Esophagus squamous epithelium (tissue), 5 donors: ENCODE measurements at regions not wholly inside any gene's neighbourhood (a gene's known extent, or its start where the extent isn't known, plus 50 kb on each side); places are given as distances from the start of the nearest gene placed in this dataset.
A peak's percentile ranks its signal among the peaks of the same experiment; 100 is the strongest.

Source experiments
- DNase-seq: peaks from one replicate; lab custom pipeline; 2025; lab: John Stamatoyannopoulos, UW
- H3K27ac ChIP-seq, 4 donors: fragments of 200-600 bp; sonication (generic); one replicate each; pipeline ENCODE4 v1.5.1; 2016 to 2019; ENCODE audit warnings: mild to moderate bottlenecking in 1 of 4
- H3K27me3 ChIP-seq, 4 donors: fragments of 200-600 bp; sonication (generic); 1 replicate in 3 of 4; 2 replicates in 1 of 4; pipeline versions ENCODE4 v1.5.1 to v1.6.0; 2017 to 2021; ENCODE audit warnings: antibody characterized with exemption in 1 of 4
- H3K36me3 ChIP-seq, 3 donors: fragments of 200-600 bp; sonication (generic); one replicate each; pipeline ENCODE4 v1.5.1; 2016 to 2019
- H3K4me1 ChIP-seq, 3 donors: fragments of 200-600 bp; sonication (generic); one replicate each; pipeline ENCODE4 v1.5.1; 2017 to 2019
- H3K4me3 ChIP-seq, 4 donors: fragments of 200-600 bp; sonication (generic); 1 replicate in 3 of 4; 2 replicates in 1 of 4; pipeline ENCODE4 v1.5.1; 2016 to 2019; ENCODE audit warnings: mild to moderate bottlenecking in 2 of 4, moderate library complexity in 1 of 4
- H3K9me3 ChIP-seq, 3 donors: fragments of 200-600 bp; sonication (generic); one replicate each; pipeline ENCODE4 v1.5.1; 2016 to 2019
- CTCF ChIP-seq, 6 experiments: fragments of 450-650 bp in 4 of 6; fragments of 200-600 bp in 2 of 6; sonication (generic) in 2 of 6; IDR thresholded peaks; one replicate each; pipeline ENCODE4 v1.5.1; 2016 to 2019; ENCODE audit warnings: antibody characterized with exemption in 6 of 6, mild to moderate bottlenecking in 4 of 6, moderate library complexity in 4 of 6
- POLR2A ChIP-seq, 4 donors: fragments of 450-650 bp; IDR thresholded peaks; one replicate each; pipeline ENCODE4 v1.6.1; 2017; ENCODE audit warnings: antibody characterized with exemption in 4 of 4, mild to moderate bottlenecking in 4 of 4, moderate library complexity in 3 of 4
- WGBS, 2 donors: methylation state at CpG; one replicate each; pipeline ENCODE4 v1.1.5; 2018; 5-methylcytosine and 5-hydroxymethylcytosine counted together
- intact Hi-C: fragments of 100-400 bp; cut with DNase I; formaldehyde crosslinking; loops from one replicate; pipeline ENCODE4 v1.15.0; 2022
- donor health status: DM: yes; HTN: yes; CAD: no.

GRCh38 chr18:60826346-60826745, 453.8 kb upstream of the MC4R start:
- intact Hi-C loops = no loop called here
- DNase-seq = no peak
- H3K4me1 ChIP-seq = no peaks in the 10 kb centered on the region
- TF ChIP-seq POLR2A (IDR thresholded peaks at IDR 0.05) (no peak), CTCF (IDR thresholded peaks at IDR 0.05) (no peak)
- H3K9me3 ChIP-seq = no peaks in the 10 kb centered on the region
- H3K27ac ChIP-seq = no peak overlapping the region
- no peaks in the 10 kb centered on the region for H3K36me3 ChIP-seq
- no peaks in the 10 kb centered on the region for H3K27me3 ChIP-seq
- WGBS, 2 donors = 27 to 42% methylated on average over 2 of the region's 2 CpGs
- H3K4me3 ChIP-seq = no peak overlapping the region

- Histone ChIP-seq H3K27me3 (no peaks in the 10 kb centered on the region), H3K27ac (no peak overlapping the region), H3K4me1 (no peaks in the 10 kb centered on the region), H3K4me3 (no peak overlapping the region), H3K9me3 (no peaks in the 10 kb centered on the region), H3K36me3 (no peaks in the 10 kb centered on the region)
- TF ChIP-seq CTCF (IDR thresholded peaks at IDR 0.05) = no peak
- TF ChIP-seq POLR2A (IDR thresholded peaks at IDR 0.05) = no peak
- no peak for DNase-seq
- 67 to 83% methylated on average over 1 of the region's 1 CpG for WGBS, 2 donors
- intact Hi-C loops = no loop called here
These were observed 459.4 kb upstream of the MC4R start for GRCh38 chr18:60831971-60832370.

GRCh38 chr18:60838677-60839076, 466.1 kb upstream of the MC4R start:
- no peak overlapping the region for H3K27ac ChIP-seq
- intact Hi-C loops = no loop called here
- no peak for DNase-seq

GRCh38 chr18:60846396-60846795, 473.8 kb upstream of the MC4R start:
- WGBS, 2 donors = 82 to 86% methylated on average over 6 of the region's 6 CpGs
- TF ChIP-seq CTCF (IDR thresholded peaks at IDR 0.05) (no peak), POLR2A (IDR thresholded peaks at IDR 0.05) (no peak)
- Histone ChIP-seq H3K27me3 (no peaks in the 10 kb centered on the region), H3K27ac (no peak overlapping the region), H3K9me3 (no peaks in the 10 kb centered on the region), H3K36me3 (no peaks in the 10 kb centered on the region), H3K4me1 (no peaks in the 10 kb centered on the region), H3K4me3 (no peak overlapping the region)
- DNase-seq = no peak
- intact Hi-C loops = no loop called here

More at GRCh38 chr18:60838677-60839076, 466.1 kb upstream of the MC4R start:
- no peaks in the 10 kb centered on the region for H3K9me3 ChIP-seq
- no peak overlapping the region for H3K4me3 ChIP-seq
- no peaks in the 10 kb centered on the region for H3K27me3 ChIP-seq
- H3K4me1 ChIP-seq = no peaks in the 10 kb centered on the region
- TF ChIP-seq POLR2A (IDR thresholded peaks at IDR 0.05) (no peak), CTCF (IDR thresholded peaks at IDR 0.05) (no peak)
- no peaks in the 10 kb centered on the region for H3K36me3 ChIP-seq

- DNase-seq = no peak
- WGBS, 2 donors = 53 to 56% methylated on average over 3 of the region's 3 CpGs
- H3K27ac ChIP-seq = no peak overlapping the region
- no peak for TF ChIP-seq CTCF (IDR thresholded peaks at IDR 0.05)
- no peak for TF ChIP-seq POLR2A (IDR thresholded peaks at IDR 0.05)
- no peaks in the 10 kb centered on the region for H3K9me3 ChIP-seq
- no peaks in the 10 kb centered on the region for H3K27me3 ChIP-seq
- H3K36me3 ChIP-seq = no peaks in the 10 kb centered on the region
- no peaks in the 10 kb centered on the region for H3K4me1 ChIP-seq
- H3K4me3 ChIP-seq = peak overlapping the region in 1 of 4 donors; percentile 6
- intact Hi-C loops = no loop called here
These were observed 474.9 kb upstream of the MC4R start for GRCh38 chr18:60847517-60847916.
